ENCODE measurements at regions not wholly inside any gene's neighbourhood (a gene's known extent, or its start where the extent isn't known, plus 50 kb on each side); places are given as distances from the start of the nearest gene placed in this dataset.
"Not testable (repeated sequence)": the region's sequence is repeated elsewhere in the genome, so short reads cannot be mapped to it uniquely, and the experiment has no call there.

GRCh38 chr14:49946320-49947141 lies 53.6 kb downstream of the ARF6 start:
- DNase-seq = peak; percentile 11

GRCh38 chr14:49947506-49947905 lies 54.6 kb downstream of the ARF6 start:
- no peak for DNase-seq

- DNase-seq = no peak
Measured at GRCh38 chr14:49950275-49951228, 57.7 kb downstream of the ARF6 start.

GRCh38 chr14:49951229-49951607 lies 58.3 kb downstream of the ARF6 start:
- no peak for DNase-seq

- no peak for DNase-seq
Measured at GRCh38 chr14:49951691-49952345, 58.9 kb downstream of the ARF6 start.

- no peak for DNase-seq
Measured at GRCh38 chr14:49953196-49953595, 60.3 kb downstream of the ARF6 start.

GRCh38 chr14:49954171-49954631 lies 61.3 kb downstream of the ARF6 start:
- no peak for DNase-seq

GRCh38 chr14:49955024-49955423 lies 62.1 kb downstream of the ARF6 start:
- DNase-seq = no peak

GRCh38 chr14:49957089-49957852 lies 64.4 kb downstream of the ARF6 start:
- no peak for DNase-seq

GRCh38 chr14:49959822-49960408 lies 67.0 kb downstream of the ARF6 start:
- DNase-seq = no peak

- DNase-seq = no peak
Measured at GRCh38 chr14:49960453-49960852, 67.6 kb downstream of the ARF6 start.

GRCh38 chr14:49961270-49962222 lies 68.7 kb downstream of the ARF6 start:
- no peak for DNase-seq

- peak; percentile 72 for DNase-seq
Measured at GRCh38 chr14:49962621-49963020, 69.7 kb downstream of the ARF6 start.

- DNase-seq = not testable (repeated sequence)
Measured at GRCh38 chr14:49965068-49965651, 72.3 kb downstream of the ARF6 start.

GRCh38 chr14:49966304-49966809 lies 73.5 kb downstream of the ARF6 start:
- no peak for DNase-seq

GRCh38 chr14:49966971-49967630 lies 74.2 kb downstream of the ARF6 start:
- no peak for DNase-seq

GRCh38 chr14:49969961-49970360 lies 77.1 kb downstream of the ARF6 start:
- DNase-seq = no peak

GRCh38 chr14:49970474-49971147 lies 77.7 kb downstream of the ARF6 start:
- DNase-seq = no peak

All from stimulated activated CD4-positive, alpha-beta T cell treated with anti-CD3 and anti-CD28 coated beads, Interleukin-4, amount 100 ng/mL, for 1 hour (primary cell).